ENCODE measurements at regions not wholly inside any gene's neighbourhood (a gene's known extent, or its start where the extent isn't known, plus 50 kb on each side); places are given as distances from the start of the nearest gene placed in this dataset.

GRCh38 chr3:116630494-116630893 lies 79.1 kb upstream of the TUSC7 start:
- no peak overlapping the region for H3K4me3 ChIP-seq (replicated peaks; ENCODE audit: low read depth, low read length)
- no peak for TF ChIP-seq CTCF (IDR thresholded peaks at IDR 0.05; ENCODE audit: low read length, missing control alignments)
- DNase-seq (ENCODE audit: low read depth), result no peak

GRCh38 chr3:116639641-116640040 lies 69.9 kb upstream of the TUSC7 start:
- H3K4me3 ChIP-seq (replicated peaks; ENCODE audit: low read depth, low read length), result no peak overlapping the region
- TF ChIP-seq CTCF (IDR thresholded peaks at IDR 0.05; ENCODE audit: low read length, missing control alignments), result no peak
- DNase-seq (ENCODE audit: low read depth), result no peak

- TF ChIP-seq CTCF (IDR thresholded peaks at IDR 0.05; ENCODE audit: low read length, missing control alignments), result no peak
- no peak for DNase-seq (ENCODE audit: low read depth)
- H3K4me3 ChIP-seq (replicated peaks; ENCODE audit: low read depth, low read length), result no peak overlapping the region
Measured at GRCh38 chr3:116640109-116640508, 69.5 kb upstream of the TUSC7 start.

- DNase-seq (ENCODE audit: low read depth), result no peak
- H3K4me3 ChIP-seq (replicated peaks; ENCODE audit: low read depth, low read length), result no peak overlapping the region
- no peak for TF ChIP-seq CTCF (IDR thresholded peaks at IDR 0.05; ENCODE audit: low read length, missing control alignments)
Measured at GRCh38 chr3:116643001-116643400, 66.6 kb upstream of the TUSC7 start.

- no peak overlapping the region for H3K4me3 ChIP-seq (replicated peaks; ENCODE audit: low read depth, low read length)
- no peak for TF ChIP-seq CTCF (IDR thresholded peaks at IDR 0.05; ENCODE audit: low read length, missing control alignments)
- DNase-seq (ENCODE audit: low read depth), result no peak
Measured at GRCh38 chr3:116647996-116648395, 61.6 kb upstream of the TUSC7 start.

Measured in fibroblast of pulmonary artery (primary cell).